Stomach (tissue), 4 donors: ENCODE measurements at regions not wholly inside any gene's neighbourhood (a gene's known extent, or its start where the extent isn't known, plus 50 kb on each side); places are given as distances from the start of the nearest gene placed in this dataset.

Experiments
- CTCF ChIP-seq, 7 experiments: fragments of 450-650 bp in 4 of 7; fragments of 200-600 bp in 3 of 7; sonication (generic) in 3 of 7; IDR thresholded peaks; one replicate each; pipeline ENCODE4 v1.5.1; 2016 to 2019; ENCODE audit warnings: antibody characterized with exemption in 7 of 7, control low read depth in 2 of 7, mild to moderate bottlenecking in 1 of 7
- EP300 ChIP-seq: sonication (generic); formaldehyde crosslinking; IDR thresholded peaks from one replicate; pipeline ENCODE4 v1.6.1; 2017; ENCODE audit warnings: antibody characterized with exemption
- POLR2A ChIP-seq, 4 donors: fragments of 450-650 bp; IDR thresholded peaks; one replicate each; pipeline ENCODE4 v1.6.1; 2016; ENCODE audit warnings: antibody characterized with exemption in 4 of 4, control low read depth in 2 of 4, mild to moderate bottlenecking in 1 of 4, moderate library complexity in 1 of 4
- POLR2AphosphoS5 ChIP-seq, 3 donors: sonication (generic); formaldehyde crosslinking; IDR thresholded peaks; one replicate each; pipeline ENCODE4 v1.6.1; 2016; ENCODE audit warnings: antibody characterized with exemption in 3 of 3

DNA sequence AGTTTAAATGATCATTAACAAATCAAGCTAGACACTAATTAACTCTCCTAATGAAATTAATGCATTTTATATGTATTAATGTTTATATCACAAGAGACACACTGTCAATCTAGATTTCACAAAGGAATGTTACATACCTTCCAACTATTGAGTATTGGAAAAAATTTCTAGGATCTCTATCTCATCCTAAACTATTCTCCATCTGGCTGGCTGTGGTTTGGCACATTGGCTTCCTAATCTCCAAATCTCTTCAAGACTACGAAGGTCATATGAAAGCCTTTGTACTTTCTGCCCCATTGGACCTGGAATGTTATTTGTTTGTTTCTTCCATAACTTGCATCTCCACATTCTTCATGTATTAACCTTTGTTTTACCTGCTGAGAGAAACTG, 1160.0 kb downstream of the ADGRL3 start:
- no peak for TF ChIP-seq POLR2A (IDR thresholded peaks at IDR 0.05)
- TF ChIP-seq CTCF (IDR thresholded peaks at IDR 0.05), result no peak
- no peak for TF ChIP-seq POLR2AphosphoS5 (IDR thresholded peaks at IDR 0.05)
- no peak for TF ChIP-seq EP300
